ENCODE measurements at regions not wholly inside any gene's neighbourhood (a gene's known extent, or its start where the extent isn't known, plus 50 kb on each side); places are given as distances from the start of the nearest gene placed in this dataset.

DNA sequence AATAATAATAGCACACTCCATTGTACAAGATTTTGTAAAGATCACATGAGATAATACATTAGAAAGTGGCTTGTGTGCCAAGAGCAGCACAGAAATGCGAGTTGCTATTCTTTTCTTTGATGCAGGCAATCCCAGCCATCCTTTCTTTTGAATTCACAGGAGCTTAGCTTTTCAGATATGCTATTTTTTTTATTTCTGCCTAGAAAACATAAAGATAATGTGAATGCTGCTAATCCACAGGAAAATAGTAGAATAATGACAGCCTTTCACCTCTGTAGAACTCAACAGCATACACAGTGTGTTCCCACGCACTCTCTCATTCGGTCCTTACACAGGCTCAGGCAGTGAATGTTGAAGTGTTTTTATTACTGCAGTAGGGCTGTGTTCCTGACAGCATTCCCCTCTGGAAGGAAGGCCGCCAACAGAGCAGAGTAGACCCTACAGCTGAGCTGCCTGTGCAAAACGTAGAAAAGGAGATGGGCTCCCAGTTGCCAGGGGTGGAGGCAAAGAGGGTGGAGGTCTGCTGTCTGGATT, 138.8 kb upstream of the TAPT1 start:
- DNase-seq (ENCODE audit: low read depth), result no peak

DNA sequence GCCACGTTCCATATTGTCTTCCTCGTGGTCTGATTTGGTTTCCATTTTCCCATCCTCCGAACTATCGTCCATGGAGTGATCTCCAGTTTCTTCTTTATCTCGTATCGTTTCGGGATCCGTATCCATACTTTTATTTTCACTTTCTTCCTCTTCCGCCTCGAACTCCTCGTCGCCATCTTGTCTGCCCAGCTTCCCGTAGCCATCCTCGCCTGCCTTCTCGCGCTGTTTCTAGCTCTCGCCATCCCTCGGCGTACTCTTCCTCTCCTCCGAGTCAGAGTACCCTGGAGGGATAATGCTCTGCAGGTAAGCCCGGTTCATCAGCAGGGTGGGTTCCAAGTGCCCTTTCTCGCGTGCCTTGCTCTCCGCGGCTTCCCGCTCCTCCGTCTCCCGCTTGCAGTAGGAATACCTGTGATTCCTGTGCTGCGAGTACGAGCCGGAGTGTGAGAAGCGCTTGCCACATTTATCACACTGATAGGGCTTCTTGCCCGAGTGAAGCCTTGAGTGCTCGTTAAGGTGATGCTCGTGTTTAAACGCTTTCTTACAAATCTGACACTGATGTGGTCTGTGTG, 134.5 kb upstream of the TAPT1 start:
- no peak for DNase-seq (ENCODE audit: low read depth)

DNA sequence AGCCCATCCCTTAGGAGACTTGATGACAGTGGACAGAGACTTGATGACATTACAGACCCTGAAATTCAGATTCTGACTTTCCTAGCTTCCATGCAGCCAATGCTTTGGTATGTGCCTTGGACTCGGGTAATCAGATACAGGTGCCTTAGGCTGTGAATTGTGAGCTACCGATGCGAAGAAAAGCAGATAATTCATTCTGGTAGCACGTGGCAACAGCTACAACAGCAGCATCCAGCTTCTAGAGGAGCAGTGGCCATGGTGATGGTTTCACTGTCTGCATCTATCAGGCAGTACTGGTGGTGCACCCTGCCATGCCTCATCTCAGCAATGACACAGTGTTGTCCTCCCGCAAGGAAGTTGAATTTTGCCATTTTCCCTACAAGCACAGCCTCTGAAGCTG, 126.9 kb upstream of the TAPT1 start:
- no peak for DNase-seq (ENCODE audit: low read depth)

DNA sequence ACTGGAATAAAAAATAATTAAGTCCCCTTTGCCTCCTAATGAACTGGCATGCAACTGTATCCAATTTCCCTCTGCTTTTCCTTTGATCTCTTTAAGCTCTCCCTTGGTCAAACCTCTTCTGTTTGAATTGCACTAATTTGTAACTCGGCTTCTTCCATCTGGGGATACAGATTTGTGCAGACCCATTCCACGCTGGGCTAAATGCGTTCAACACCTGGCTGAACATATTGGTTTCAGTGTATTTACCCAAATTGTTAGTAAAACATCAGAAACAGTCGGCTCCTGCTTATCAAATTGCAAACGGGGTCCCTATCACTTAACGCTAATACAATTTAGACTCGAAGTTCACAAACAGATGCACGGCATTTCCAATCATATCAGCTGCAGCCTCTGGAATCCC, 124.9 kb upstream of the TAPT1 start:
- DNase-seq (ENCODE audit: low read depth), result no peak

DNA sequence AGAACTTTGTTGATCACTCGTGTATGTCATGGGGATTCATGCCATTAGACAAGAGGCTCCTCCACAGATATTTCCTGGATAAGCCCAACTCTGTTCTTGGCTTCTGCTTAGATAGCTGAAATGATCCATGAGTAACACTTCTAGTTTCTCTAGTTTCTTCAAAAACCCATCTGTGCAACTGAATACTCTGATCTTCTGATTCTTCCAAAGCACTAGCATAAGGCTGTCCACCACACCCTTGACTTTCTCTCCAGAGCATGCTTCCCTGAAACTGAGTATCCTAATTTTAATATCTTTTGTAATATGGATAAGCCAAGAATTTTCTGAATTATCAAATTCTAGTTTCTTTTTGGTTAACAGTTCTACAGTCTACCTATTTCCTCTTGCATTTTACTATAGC, 118.6 kb upstream of the TAPT1 start:
- DNase-seq (ENCODE audit: low read depth), result no peak

DNA sequence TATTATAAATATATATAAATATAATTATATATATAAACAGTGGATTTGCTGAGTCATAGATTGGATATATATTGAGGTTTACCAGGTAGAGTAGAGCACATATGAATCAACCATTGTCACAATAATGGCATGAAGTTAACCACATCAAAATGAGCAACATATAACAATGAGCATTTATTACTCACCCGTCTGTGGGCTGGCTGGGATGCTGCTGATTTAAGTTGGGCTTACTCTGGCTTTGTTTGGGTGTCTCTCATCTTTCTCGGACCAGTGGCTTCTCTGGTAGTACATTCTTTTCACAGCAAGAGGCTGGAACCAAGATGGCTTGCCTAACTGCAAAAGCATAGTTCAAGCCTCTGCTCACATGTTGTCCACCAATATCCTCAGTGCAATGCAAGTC, 111.7 kb upstream of the TAPT1 start:
- no peak for DNase-seq (ENCODE audit: low read depth)

DNA sequence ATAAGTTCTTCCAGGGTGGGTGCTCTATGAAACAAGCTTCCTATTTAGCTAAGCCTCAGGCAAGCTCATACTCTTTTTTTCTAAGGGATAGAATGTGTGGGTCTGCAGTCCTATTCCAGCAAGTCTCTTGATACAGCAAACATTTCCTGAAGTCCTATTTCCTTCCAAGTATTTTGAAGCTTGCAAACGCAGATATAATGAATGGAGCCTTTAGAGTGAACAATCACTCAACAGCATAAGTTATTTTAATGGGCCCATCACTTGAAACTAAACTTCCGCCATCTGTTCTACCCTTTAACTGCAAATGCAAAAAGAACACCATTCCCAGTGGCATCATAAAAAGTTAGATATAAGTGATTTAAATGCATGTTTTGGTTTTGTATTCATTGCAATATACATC, 108.3 kb upstream of the TAPT1 start:
- no peak for DNase-seq (ENCODE audit: low read depth)

DNA sequence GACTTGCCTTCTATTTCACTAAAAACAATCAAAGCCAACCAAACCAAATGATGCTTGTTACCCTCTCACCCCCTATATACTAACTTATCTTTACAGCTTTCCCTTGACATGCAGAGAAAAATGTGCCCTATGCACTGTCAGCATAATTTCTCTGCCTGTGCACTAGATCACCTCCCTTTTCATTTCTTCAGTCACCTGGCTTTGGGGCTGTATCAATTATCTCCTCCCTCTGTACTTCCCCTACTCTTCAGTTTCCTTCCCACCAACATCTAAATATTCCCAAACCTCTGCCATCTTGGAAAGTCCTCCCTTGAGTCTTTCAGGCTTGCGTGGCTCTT, 103.5 kb upstream of the TAPT1 start:
- DNase-seq (ENCODE audit: low read depth), result no peak

DNA sequence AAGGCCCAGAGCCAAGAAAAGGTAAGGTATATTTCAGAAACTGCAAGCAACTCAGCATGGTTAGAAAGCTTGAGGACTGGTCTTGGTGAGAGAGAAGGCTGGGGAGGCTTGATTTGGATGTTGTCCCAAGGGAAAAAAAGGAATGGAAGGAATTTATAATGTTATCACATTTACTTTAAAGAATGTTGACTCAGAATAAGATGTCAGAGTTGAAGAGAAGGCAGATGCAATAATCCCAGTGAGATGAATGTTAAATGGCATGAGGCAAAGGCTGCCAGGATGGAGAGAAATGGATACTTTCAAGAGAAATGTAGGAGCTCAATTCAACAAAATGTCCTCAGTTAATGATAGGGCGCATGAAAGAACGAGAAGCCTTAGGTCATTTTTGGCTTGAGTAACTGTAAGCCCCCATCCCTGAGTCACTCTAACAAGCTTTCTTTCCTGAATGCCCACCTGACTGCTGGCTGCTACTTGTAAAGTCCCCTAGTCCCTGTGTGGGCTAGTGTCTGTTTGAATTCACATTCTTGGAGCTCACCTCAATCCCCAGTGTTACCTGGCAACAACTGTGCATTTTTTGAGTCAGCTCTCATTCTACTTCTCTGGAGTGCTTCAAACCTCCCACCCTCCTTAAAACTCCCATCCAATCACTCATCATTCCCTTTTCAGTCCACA, 103.0 kb upstream of the TAPT1 start:
- DNase-seq (ENCODE audit: low read depth), result no peak

DNA sequence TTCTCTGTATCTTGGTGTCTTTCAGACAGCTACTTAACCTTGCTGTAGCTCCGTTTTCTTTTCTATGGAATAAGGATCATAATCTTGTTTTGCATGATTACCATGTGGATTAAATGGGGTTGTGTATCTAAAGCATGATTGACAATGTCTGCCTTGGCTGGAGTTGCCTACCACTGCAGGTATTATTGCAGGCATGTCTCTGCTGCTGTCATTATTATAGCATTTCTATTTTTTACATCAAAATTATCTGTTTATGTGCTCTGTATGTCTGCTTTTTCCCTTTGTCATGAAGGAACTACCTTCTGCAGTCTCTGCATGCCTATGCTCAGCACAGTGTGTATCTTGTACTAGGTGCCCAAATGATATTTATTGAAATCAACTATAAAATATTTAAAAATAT, 95.9 kb upstream of the TAPT1 start:
- no peak for DNase-seq (ENCODE audit: low read depth)

DNA sequence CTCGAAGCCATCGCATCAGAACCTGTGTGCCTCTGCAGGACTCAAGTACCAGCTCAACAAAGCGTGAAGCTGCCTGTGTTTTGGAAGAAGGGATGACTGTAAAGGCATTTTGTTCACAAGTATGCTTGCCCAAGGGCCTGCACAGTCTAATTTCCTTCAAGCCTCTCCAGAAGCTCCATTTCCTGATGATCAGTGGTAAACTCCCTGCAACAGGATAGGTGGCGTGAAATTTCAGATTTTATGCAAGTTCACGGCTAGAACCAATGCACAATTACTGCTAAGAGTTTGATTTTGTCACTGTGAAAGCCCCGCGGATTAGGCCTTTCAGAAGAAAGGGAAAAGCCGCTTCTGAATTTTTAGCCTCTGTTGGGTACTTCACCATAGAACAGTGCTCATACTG, 89.2 kb upstream of the TAPT1 start:
- DNase-seq (ENCODE audit: low read depth), result no peak

DNA sequence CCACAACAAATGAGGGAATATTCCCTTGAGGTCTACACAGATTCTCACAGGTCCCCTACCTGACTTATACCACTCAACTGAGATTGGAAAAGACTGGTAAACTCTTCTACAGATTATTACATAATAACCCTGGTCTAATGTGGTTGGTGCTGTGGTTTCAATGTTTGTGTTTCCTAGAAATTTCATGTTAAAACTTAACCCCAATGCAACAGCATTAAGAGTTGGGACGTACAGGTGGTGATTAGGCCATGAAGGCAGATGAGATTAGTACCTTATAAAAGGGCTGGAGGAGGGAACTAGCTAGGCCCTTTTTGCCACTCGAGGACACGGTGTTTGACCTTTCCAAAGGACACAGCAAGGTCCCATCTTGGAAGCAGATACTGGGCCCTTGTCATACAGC, 84.3 kb upstream of the TAPT1 start:
- no peak for DNase-seq (ENCODE audit: low read depth)

DNA sequence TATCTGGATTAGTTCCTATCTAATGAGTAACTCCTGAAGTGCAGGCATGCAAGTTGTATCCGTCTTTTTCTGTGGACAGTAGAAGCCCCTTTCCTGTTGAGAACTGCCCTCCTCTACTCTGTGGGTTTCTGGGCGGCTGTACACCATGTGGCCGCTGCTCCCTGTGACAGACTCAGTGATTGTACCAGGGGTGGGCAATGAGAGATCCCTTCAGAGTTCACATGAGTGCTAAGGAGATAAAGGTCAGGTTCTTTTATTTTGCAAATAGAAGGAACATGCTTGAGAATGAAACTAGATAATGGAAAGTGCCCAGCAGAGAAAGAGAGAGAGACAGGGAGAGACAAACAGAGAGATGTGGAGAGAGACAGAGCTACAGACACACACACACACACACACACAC, 76.4 kb upstream of the TAPT1 start:
- DNase-seq (ENCODE audit: low read depth), result no peak

DNA sequence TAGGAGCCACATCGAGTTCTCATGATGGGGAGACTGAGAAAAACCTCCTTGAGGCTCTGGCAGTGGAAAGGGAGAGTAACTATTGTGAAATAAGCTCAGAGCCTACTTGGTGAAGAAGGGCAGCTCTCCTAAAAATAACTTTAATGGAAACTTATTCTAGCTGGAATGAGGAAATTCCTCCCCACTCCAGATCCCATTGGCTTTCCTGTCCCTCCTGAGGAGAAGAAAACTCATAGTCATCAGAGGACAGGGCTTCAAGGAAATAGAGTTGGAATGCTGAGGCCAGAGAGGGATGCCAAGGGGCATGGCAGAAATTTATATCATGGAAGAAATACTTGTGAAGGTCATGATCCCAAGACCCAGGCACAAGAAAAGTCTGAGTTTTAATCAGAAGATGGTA, 70.7 kb upstream of the TAPT1 start:
- no peak for DNase-seq (ENCODE audit: low read depth)

DNA sequence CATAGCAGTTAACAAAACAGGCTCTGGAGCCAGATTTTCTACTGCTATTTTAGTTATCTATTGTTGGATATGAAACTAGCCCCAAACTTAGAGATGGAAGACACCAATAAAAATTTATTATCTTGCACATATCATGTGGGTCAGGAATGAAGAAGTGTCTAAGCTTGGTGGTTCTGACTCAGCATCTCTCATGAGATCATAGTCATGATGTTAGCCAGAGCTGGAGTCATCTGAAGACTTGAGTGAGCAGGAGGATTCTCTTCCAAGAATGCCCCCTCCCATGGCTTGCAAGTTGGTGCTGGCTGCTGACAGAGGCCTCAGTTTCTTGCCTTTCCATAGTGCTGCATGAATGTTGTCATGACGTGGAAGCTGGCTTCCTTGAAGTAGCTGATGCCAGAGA, 68.2 kb upstream of the TAPT1 start:
- DNase-seq (ENCODE audit: low read depth), result no peak

DNA sequence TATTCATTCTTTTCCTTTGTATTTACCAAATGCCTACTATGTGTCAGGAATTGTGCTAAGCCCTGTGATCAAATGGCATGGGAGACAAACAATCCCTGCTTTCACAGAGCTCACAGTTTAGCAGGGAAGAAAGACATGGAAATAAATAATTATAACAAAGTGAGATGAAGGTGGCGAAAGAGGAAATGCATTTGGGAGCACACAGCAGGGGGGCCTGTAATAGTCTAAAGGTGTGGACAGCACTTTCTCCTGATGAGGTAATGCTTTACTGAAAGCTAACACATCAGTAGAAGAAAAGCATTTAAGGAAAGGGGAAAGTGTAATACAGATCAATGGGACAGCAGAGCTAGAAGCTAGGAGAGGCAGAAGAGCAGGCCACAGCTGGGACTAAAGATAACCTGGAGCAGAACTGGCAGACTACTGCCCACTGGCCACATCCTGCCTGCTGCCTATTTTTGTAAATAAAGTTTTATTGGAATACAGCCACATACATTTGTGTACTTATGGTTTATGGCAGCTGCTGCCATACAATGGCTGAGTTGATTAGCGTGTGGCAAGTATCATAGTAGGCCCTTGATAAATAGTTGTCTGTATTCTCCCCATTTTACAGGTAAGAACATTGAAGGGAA, 67.1 kb upstream of the TAPT1 start:
- no peak for DNase-seq (ENCODE audit: low read depth)

DNA sequence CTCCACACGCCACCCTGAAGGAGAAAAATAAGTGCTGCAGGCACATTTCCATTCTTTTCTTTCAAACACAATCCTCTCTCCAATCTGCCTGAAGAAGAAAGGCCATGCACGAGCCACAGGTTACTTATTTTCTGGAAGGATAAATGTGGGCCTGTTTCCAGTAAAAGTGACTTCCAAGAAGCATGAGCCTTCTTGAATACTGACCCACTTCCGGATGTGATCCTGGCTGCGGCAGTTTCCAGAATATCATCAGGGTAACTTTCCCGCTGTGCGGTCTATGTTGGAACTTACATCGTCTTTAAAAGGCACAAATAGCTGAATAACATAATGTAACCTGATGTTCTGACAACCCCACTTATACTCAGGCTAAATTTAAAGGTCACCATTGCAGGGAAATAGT, 66.3 kb upstream of the TAPT1 start:
- DNase-seq (ENCODE audit: low read depth), result no peak

DNA sequence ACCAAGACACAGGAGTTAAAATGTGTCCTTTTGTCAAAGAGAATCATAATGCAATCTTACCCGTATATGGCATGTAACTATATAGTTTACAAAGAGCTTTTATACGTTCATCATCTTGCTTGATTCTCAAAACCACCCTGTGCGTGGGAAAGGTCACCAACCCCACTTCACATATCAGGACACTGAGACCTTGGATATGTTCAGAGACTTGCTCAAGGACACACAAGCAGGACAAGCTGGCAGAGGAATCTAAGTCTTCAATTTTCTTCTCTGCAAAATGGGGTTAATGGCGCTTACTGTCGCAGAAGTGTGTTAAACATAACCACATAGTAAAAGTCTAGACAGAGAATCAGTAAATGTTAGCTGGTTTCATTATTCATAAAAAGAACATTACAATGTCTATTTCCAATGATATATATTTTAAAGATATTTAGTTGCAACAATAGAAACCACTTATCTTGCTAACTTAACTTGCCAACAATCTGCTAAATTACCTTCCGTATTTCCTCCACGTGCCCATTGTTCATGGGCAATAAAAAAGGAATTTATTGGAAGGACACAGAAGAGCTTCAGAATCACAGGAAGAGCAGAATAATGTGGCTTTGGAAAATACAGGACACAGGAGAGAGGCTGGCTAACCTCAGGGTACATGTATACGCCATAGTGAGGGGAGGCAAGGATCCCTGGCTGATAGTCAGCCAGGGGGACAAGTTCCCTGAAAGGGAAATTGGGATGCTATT, 64.6 kb upstream of the TAPT1 start:
- DNase-seq (ENCODE audit: low read depth), result no peak

DNA sequence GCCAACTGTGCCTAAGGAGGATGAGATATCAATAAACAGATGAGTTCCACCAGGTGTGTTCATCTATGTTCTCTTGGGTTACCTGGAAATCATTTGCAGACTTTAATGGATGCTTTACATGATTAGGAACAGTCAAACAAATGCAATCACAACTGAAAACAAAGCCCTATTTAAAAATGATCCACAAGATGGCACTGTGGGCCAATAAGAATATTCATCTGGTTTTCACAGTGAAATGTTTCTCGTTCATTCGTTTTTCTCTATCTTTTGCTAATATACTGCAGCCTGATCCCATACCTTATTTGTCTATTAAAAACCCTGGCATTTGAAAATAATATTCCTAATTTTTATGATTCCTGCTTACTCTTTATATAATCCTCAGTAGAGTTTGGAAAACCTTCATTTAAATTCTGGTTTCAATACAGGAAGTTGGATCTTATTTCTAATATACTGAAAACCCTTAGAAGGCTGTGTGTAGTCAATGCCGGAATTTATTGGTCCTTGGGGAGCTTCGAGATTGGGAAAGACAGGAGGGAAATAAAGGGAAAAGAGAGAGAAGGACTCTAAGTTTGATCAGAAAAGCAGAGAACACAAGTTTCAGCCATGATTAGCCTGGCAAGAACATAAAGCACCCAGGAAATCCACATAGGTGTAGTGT, 63.8 kb upstream of the TAPT1 start:
- DNase-seq (ENCODE audit: low read depth), result peak; percentile 21

DNA sequence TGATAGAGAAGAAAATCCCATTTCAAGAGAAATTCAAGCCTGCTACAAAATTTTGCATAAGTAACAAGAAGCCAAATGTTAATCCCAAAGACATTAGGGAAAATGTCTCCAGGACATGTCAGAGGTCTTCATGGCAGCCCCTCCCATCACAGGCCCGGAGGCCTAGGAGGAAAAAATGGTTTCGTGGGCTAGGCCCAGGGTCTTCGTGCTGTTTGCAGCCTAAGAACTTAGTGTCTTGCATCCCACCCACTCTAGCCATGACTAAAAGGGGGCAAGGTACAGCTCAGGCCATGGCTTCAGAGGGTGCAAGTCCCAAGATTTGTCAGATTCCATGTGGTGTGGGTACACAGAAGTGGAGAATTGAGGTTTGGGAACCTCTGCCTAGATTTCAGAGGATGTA, 57.8 kb upstream of the TAPT1 start:
- DNase-seq (ENCODE audit: low read depth), result no peak

DNA sequence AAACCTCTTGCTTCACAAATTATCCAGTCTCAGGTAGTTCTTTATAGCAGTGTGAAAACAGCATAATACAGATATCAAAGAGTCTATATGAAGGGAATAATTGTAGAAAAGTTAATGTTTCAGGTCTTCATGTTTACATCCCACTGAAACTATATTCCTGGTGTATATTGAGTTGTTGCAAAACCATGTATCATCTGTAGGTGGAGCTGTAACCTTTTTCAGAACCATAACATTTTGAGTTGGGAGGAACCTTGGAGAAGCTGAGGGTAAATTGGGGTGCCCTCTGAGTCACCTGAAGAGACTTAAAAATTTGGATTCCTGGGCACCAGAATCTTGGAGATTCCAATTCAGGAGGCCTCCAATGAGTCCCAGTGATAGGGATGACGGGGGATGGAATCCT, 51.9 kb upstream of the TAPT1 start:
- no peak for DNase-seq (ENCODE audit: low read depth)

All from fibroblast of the conjunctiva (primary cell).